ENCODE measurements at regions not wholly inside any gene's neighbourhood (a gene's known extent, or its start where the extent isn't known, plus 50 kb on each side); places are given as distances from the start of the nearest gene placed in this dataset.

DNA sequence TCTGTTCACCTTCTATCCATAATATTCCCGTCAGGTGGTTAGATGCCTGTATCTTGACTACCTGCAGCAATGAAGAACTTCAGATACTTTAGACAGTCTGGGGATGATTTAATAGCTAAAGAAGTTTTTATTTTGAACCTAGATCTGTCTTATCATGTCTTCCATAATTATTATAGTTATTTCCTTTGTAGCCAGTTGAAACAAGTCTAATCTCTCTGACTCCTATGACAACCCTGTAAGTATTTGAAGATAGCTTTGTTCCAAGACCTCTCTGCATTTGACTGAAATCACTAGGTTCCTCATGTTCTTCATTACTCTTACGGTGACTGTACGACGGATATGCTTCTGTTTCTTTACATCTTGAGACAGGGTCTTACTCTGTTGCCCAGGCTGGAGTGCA is 316.6 kb upstream of the BMP2 start:
- DNase-seq (ENCODE audit: low spot score): no peak
- H3K27ac ChIP-seq (ENCODE audit: extremely low read length, insufficient read depth, low read length): no peak overlapping the region
- ChIA-PET POLR2A (no interaction called here), CTCF (ENCODE audit: low intra/inter-chr PET ratio, low total read pairs) (no interaction called here)
- no peak for FAIRE-seq
- H4K20me1 ChIP-seq (ENCODE audit: insufficient read depth, low read length): no peaks in the 10 kb centered on the region
- H3K79me2 ChIP-seq (ENCODE audit: insufficient read depth, low read length): no peaks in the 10 kb centered on the region
- no peak overlapping the region for H2AFZ ChIP-seq (ENCODE audit: low read length)
- 10% methylated on average over 4 of the region's 4 CpGs for WGBS (ENCODE audit: low lambda C conversion rate)
- TF ChIP-seq, protein P1, sequence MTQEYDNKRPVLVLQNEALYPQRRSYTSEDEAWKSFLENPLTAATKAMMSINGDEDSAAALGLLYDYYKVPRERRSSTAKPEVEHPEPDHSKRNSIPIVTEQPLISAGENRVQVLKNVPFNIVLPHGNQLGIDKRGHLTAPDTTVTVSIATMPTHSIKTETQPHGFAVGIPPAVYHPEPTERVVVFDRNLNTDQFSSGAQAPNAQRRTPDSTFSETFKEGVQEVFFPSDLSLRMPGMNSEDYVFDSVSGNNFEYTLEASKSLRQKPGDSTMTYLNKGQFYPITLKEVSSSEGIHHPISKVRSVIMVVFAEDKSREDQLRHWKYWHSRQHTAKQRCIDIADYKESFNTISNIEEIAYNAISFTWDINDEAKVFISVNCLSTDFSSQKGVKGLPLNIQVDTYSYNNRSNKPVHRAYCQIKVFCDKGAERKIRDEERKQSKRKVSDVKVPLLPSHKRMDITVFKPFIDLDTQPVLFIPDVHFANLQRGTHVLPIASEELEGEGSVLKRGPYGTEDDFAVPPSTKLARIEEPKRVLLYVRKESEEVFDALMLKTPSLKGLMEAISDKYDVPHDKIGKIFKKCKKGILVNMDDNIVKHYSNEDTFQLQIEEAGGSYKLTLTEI (CRISPR knock-in tag; conservative IDR thresholded peaks at IDR 0.05): no peak
- TF ChIP-seq TFAP4 (IDR thresholded peaks at IDR 0.05; ENCODE audit: borderline replicate concordance, low read depth) (no peak), ZNF256 (CRISPR knock-in tag; conservative IDR thresholded peaks at IDR 0.05) (no peak), ZNF557 (CRISPR knock-in tag; IDR thresholded peaks at IDR 0.05) (no peak), ZNF251 (CRISPR knock-in tag; IDR thresholded peaks at IDR 0.05) (no peak), ATF4 (CRISPR knock-in tag; IDR thresholded peaks at IDR 0.05) (no peak), EHMT2 (IDR thresholded peaks at IDR 0.05; ENCODE audit: borderline replicate concordance, low read depth, low read length) (no peak), ZNF367 (CRISPR knock-in tag; IDR thresholded peaks at IDR 0.05; ENCODE audit: borderline replicate concordance) (no peak), ZBTB7B (CRISPR knock-in tag; IDR thresholded peaks at IDR 0.05) (no peak), NFYB (CRISPR knock-in tag; IDR thresholded peaks at IDR 0.05) (no peak)
- TF ChIP-seq, protein P2, sequence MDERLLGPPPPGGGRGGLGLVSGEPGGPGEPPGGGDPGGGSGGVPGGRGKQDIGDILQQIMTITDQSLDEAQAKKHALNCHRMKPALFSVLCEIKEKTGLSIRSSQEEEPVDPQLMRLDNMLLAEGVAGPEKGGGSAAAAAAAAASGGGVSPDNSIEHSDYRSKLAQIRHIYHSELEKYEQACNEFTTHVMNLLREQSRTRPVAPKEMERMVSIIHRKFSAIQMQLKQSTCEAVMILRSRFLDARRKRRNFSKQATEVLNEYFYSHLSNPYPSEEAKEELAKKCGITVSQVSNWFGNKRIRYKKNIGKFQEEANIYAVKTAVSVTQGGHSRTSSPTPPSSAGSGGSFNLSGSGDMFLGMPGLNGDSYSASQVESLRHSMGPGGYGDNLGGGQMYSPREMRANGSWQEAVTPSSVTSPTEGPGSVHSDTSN (CRISPR knock-in tag; IDR thresholded peaks at IDR 0.05): no peak
- TF ChIP-seq, protein P3, sequence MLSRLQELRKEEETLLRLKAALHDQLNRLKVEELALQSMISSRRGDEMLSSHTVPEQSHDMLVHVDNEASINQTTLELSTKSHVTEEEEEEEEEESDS (CRISPR knock-in tag; IDR thresholded peaks at IDR 0.05; ENCODE audit: borderline replicate concordance): no peak
- TF ChIP-seq, protein P4, sequence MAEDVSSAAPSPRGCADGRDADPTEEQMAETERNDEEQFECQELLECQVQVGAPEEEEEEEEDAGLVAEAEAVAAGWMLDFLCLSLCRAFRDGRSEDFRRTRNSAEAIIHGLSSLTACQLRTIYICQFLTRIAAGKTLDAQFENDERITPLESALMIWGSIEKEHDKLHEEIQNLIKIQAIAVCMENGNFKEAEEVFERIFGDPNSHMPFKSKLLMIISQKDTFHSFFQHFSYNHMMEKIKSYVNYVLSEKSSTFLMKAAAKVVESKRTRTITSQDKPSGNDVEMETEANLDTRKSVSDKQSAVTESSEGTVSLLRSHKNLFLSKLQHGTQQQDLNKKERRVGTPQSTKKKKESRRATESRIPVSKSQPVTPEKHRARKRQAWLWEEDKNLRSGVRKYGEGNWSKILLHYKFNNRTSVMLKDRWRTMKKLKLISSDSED (CRISPR knock-in tag; IDR thresholded peaks at IDR 0.05): no peak
- TF ChIP-seq, protein P5, sequence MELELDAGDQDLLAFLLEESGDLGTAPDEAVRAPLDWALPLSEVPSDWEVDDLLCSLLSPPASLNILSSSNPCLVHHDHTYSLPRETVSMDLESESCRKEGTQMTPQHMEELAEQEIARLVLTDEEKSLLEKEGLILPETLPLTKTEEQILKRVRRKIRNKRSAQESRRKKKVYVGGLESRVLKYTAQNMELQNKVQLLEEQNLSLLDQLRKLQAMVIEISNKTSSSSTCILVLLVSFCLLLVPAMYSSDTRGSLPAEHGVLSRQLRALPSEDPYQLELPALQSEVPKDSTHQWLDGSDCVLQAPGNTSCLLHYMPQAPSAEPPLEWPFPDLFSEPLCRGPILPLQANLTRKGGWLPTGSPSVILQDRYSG (CRISPR knock-in tag; IDR thresholded peaks at IDR 0.05): no peak
- no peak overlapping the region for H3K4me2 ChIP-seq (ENCODE audit: low read depth, low read length)
- H3K27me3 ChIP-seq (ENCODE audit: control insufficient read depth in 1 of 2, insufficient read depth in 2 of 2, low read length in 2 of 2): no peaks in the 10 kb centered on the region
- ATAC-seq: no peak
- in situ Hi-C loops (cut with HindIII; ENCODE audit: extremely low pct_ligation_motif_present, low pct_unique_long_range_greater_than_20kb) (no loop called here), intact Hi-C loops (cut with micrococcal nuclease; ENCODE audit: unreplicated experiment) (no loop called here)
- BruUV-seq (replicated peaks): no TSS peak
- no peaks in the 10 kb centered on the region for H3K4me1 ChIP-seq (ENCODE audit: insufficient read depth, low read length)
- no peak overlapping the region for H3K4me3 ChIP-seq (replicated peaks in 1 of 3; ENCODE audit: insufficient read depth in 1 of 3, low read depth in 2 of 3, low read length in 3 of 3)
- no peaks in the 10 kb centered on the region for H3K36me3 ChIP-seq (replicated peaks in 1 of 2; ENCODE audit: control insufficient read depth in 1 of 2, insufficient read depth in 2 of 2, low read length in 2 of 2)
- no peaks in the 10 kb centered on the region for H3K9me3 ChIP-seq (ENCODE audit: low read length)
- no peak overlapping the region for H3K9ac ChIP-seq (ENCODE audit: insufficient read depth, low read depth, low read length)
